Cardiac fibroblast (primary cell): ENCODE measurements at regions not wholly inside any gene's neighbourhood (a gene's known extent, or its start where the extent isn't known, plus 50 kb on each side); places are given as distances from the start of the nearest gene placed in this dataset.
"Not testable (repeated sequence)": the region's sequence is repeated elsewhere in the genome, so short reads cannot be mapped to it uniquely, and the experiment has no call there.

ENCODE experiments used
- DNase-seq, 2 donors: peaks; one replicate each; pipeline versions ENCODE4 v3.0.0 to v3.0.0-alpha.2; 2010; ENCODE audit warnings: low read depth in 2 of 2
- H3K4me3 ChIP-seq, 2 donors: replicated peaks in 1 of 2; 1 replicate in 1 of 2; 2 replicates in 1 of 2; pipeline ENCODE4 v1.5.1; 2011; ENCODE audit warnings: low read depth in 2 of 2, low read length in 2 of 2, mild to moderate bottlenecking in 2 of 2, moderate library complexity in 1 of 2
- TF ChIP-seq, protein P1 (sequence below): IDR thresholded peaks from one replicate; pipeline ENCODE4 v1.5.1; 2011; ENCODE audit warnings: low read depth, mild to moderate bottlenecking, low read length, inconsistent platforms

DNA sequence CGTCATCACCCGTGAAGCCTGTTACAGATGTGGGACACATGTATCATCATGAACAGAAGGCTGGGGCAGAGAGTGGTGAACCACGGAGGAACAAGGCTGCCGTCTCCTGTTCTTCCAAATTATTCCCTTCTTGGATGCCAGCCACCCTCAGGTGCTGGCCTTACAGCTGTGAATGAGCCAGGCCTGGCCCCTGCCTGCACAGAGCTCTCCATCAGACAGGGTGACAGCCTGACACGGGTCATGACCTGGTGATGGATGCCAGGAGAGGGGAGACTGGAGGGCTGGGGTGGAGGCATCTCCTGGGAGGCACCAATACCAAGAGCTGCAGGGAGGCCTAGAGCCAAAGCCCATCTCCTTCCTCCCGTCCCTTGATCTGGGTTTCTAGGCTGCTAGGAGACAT, 230.0 kb upstream of the C1orf174 start:
- no peak for DNase-seq
- H3K4me3 ChIP-seq = no peak overlapping the region
- TF ChIP-seq, protein P1, sequence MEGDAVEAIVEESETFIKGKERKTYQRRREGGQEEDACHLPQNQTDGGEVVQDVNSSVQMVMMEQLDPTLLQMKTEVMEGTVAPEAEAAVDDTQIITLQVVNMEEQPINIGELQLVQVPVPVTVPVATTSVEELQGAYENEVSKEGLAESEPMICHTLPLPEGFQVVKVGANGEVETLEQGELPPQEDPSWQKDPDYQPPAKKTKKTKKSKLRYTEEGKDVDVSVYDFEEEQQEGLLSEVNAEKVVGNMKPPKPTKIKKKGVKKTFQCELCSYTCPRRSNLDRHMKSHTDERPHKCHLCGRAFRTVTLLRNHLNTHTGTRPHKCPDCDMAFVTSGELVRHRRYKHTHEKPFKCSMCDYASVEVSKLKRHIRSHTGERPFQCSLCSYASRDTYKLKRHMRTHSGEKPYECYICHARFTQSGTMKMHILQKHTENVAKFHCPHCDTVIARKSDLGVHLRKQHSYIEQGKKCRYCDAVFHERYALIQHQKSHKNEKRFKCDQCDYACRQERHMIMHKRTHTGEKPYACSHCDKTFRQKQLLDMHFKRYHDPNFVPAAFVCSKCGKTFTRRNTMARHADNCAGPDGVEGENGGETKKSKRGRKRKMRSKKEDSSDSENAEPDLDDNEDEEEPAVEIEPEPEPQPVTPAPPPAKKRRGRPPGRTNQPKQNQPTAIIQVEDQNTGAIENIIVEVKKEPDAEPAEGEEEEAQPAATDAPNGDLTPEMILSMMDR = no peak

DNA sequence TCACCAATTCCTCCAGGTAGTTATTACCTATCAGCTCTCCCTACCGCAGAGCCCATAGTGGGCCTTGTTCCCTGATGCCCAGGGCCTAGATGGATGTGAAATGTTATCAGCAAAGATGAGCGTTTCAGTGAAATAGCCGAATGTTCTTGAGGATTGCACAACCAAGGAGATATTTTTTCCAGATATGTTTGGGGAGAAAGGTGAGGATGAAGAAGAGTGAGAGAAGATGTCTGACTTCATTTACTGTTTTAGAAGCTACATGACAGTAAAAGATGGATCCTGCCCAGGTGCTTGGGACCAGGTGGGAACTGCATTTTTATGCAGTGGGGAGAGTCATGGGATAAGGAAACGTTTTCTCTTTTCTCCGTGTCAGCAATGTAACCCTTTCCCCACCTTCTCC, 231.7 kb upstream of the C1orf174 start:
- no peak for DNase-seq
- TF ChIP-seq, protein P1 = no peak
- no peak overlapping the region for H3K4me3 ChIP-seq

DNA sequence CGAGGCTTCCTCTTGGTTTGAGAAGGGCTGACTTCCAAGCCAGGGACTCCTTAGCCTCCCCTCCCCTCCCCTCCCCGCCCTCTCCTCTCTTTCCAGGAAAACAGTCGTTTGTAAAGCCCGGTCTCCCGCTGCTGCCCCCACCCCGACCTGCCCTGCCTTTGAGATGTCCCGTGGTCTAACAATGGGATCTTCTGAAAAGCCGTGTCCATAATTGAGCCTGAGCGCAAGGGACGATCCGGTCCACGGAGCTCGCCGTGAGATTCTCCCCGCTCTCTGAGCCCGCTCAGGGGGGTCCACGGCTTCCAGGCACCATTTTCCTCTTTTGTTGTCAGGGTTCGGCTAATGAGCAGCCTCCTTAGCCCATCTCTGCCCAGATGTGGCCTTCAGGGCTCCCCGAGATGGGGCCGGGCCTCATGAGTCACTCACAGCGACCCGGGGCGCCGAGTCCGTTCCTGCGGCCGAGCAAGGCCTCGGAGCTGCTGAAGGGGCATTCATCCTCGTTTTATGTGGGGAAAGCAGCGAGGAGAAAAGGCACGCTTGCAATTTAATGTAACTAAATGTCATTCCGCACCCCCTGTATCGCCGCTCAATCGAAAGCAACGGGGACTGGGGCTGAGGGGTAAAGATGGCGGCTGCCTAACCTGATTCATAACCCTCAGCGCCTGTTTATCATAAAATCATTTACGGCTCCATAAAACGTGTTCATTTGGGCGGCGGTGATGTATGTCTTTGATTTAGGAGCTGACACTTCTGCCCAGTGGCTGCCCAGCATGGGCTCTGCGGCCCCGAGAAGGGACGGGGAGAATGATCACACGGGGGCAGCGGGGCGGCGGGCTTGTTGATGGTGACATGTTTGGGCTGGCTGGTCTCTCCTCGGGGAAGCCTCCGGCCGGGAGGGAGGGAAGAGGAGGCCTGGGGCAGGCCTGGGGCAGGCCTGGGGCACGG, 232.6 kb upstream of the C1orf174 start:
- DNase-seq = no peak
- TF ChIP-seq, protein P1 = no peak
- H3K4me3 ChIP-seq = no peak overlapping the region

DNA sequence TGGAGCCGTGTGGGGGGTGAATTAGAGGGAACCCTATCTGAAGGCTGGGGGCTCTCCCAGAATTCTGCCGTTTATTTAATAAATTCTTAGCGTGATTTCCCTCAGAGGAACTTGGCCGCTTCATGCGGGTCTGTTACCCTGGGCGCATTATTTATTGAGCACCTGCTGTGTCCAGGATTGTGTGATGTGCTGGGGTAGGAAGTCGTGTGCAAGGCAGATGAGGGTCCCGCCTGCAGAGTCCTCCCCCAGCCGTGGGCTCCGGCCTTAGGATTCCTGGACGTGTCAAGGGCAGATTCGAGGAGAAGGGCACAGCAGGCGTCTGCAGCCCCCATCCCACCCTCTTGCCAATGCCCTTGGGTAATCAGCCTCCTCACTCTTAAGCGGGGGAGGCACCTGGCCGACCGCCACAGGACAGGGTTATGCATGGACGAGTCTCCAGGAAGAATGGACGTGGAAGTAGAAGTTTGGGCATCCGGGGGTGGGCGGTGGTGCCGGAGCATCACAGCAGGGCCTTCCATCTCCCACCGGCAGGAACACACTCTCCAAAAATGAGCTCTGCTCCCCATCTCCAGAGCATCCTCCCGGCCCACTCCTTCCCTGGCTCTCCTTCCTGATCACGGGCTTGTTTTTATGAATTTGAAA, 233.3 kb upstream of the C1orf174 start:
- H3K4me3 ChIP-seq = no peak overlapping the region
- DNase-seq = no peak
- TF ChIP-seq, protein P1 = no peak

DNA sequence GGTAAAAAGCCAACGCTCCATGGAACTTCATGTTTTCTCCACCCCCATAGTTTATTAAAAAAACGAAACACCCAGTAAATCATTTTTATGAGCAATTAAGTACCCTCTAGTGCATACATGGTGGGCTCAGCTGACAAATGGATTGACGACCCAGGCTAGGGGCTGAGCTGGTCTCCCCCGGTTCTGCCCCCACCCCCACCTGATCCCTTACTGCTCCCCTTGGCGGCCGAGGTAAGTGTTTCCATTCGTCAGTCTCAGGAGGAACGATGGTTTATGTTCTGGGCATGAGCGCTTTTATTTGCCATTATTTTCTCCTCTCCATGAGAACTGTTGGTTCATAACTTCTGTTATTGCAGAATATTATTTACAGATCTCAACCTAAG, 233.9 kb upstream of the C1orf174 start:
- no peak for DNase-seq
- no peak overlapping the region for H3K4me3 ChIP-seq
- TF ChIP-seq, protein P1 = no peak

DNA sequence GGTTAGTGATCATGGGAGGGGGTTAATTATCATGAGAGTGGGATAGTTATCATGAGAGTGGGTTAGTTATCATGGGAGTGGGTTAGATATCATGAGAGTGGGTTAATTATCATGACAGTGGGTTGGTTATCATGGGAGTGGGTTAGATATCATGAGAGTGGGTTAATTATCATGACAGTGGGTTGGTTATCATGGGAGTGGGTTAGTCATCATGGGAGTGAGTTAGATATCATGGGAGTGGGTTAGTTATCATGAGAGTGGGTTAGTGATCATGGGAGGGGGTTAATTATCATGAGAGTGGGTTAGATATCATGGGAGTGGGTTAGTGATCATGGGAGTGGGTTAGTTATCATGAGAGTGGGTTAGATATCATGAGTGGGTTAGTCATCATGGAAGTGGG, 235.8 kb upstream of the C1orf174 start:
- not testable (repeated sequence) for DNase-seq, H3K4me3 ChIP-seq

DNA sequence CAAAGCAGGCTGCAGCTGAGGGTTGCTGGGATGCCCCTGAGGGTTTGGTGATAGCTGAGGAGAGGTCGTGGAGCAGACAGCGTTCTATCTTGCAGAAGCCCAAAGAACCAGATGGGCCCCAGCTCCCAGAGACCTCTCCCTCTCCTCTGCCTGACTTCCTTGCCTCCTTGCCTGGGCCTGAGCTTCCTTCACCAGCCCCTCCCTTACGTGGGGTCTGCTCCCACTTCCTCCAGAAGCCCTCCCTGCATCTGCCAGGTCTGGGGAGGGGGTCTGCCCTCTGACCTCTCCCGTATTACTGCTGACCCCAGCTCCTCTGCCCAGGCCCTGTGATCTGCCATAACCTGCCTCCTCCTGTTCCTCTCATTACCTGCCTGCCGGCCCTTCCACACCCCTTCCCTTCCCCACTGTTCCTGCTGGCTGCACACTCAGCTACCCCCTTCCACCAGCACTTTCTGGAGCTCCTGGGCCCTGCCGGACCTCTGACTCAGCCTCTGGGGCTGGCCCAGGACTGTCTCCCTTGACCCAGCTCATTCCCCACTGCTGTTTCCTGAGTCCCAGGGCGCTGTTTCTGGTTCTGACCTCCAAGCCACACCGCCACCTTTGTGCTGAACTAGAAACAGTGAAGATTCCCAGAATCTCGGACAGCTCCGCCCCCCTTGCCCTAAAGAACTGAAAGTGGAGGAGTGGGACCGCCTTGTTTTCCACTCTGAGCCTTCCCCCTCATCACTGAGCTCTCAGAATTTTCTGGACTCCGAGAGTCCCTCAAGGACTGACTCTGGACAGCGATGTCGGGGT, 237.7 kb upstream of the C1orf174 start:
- DNase-seq = no peak
- no peak overlapping the region for H3K4me3 ChIP-seq
- TF ChIP-seq, protein P1 = no peak
